Inferior parietal cortex (tissue), 1 donor: ENCODE measurements at regions not wholly inside any gene's neighbourhood (a gene's known extent, or its start where the extent isn't known, plus 50 kb on each side); places are given as distances from the start of the nearest gene placed in this dataset.

Source experiments
- DNase-seq: peaks from one replicate; pipeline ENCODE4 v3.0.0-alpha.2; 2016; ENCODE audit errors: extremely low spot score

GRCh38 chr3:10702961-10703740 is 112.9 kb upstream of the SLC6A11 start:
- DNase-seq, result peak; percentile 64

- no peak for DNase-seq
Measured at GRCh38 chr3:10703875-10704274, 112.2 kb upstream of the SLC6A11 start.

- no peak for DNase-seq
Measured at GRCh38 chr3:10706156-10706739, 109.8 kb upstream of the SLC6A11 start.

- no peak for DNase-seq
Measured at GRCh38 chr3:10706740-10707399, 109.2 kb upstream of the SLC6A11 start.

GRCh38 chr3:10707400-10708215 is 108.4 kb upstream of the SLC6A11 start:
- no peak for DNase-seq

GRCh38 chr3:10708216-10708893 is 107.7 kb upstream of the SLC6A11 start:
- DNase-seq, result no peak

- DNase-seq, result no peak
Measured at GRCh38 chr3:10709110-10709781, 106.8 kb upstream of the SLC6A11 start.

GRCh38 chr3:10712121-10712520 is 103.9 kb upstream of the SLC6A11 start:
- DNase-seq, result no peak

GRCh38 chr3:10713656-10714055 is 102.4 kb upstream of the SLC6A11 start:
- DNase-seq, result no peak

- DNase-seq, result no peak
Measured at GRCh38 chr3:10715886-10716285, 100.1 kb upstream of the SLC6A11 start.

GRCh38 chr3:10716964-10717363 is 99.1 kb upstream of the SLC6A11 start:
- DNase-seq, result no peak

GRCh38 chr3:10717756-10718155 is 98.3 kb upstream of the SLC6A11 start:
- no peak for DNase-seq

GRCh38 chr3:10721101-10721500 is 94.9 kb upstream of the SLC6A11 start:
- DNase-seq, result no peak

GRCh38 chr3:10722911-10723310 is 93.1 kb upstream of the SLC6A11 start:
- DNase-seq, result no peak

GRCh38 chr3:10723991-10724390 is 92.0 kb upstream of the SLC6A11 start:
- no peak for DNase-seq

- DNase-seq, result no peak
Measured at GRCh38 chr3:10725067-10725466, 91.0 kb upstream of the SLC6A11 start.

- no peak for DNase-seq
Measured at GRCh38 chr3:10725846-10726245, 90.2 kb upstream of the SLC6A11 start.

GRCh38 chr3:10726787-10727186 is 89.2 kb upstream of the SLC6A11 start:
- no peak for DNase-seq

GRCh38 chr3:10729439-10729838 is 86.6 kb upstream of the SLC6A11 start:
- DNase-seq, result no peak

GRCh38 chr3:10732292-10732691 is 83.7 kb upstream of the SLC6A11 start:
- no peak for DNase-seq

GRCh38 chr3:10733297-10733696 is 82.7 kb upstream of the SLC6A11 start:
- DNase-seq, result no peak
